Smooth muscle cell (in vitro differentiated cells): ENCODE measurements at regions not wholly inside any gene's neighbourhood (a gene's known extent, or its start where the extent isn't known, plus 50 kb on each side); places are given as distances from the start of the nearest gene placed in this dataset.

ENCODE experiments used
- DNase-seq: peaks from one replicate; lab custom pipeline; 2025; ENCODE audit not compliant: unreplicated experiment; lab: John Stamatoyannopoulos, UW
- H2AFZ ChIP-seq: fragments of 200-600 bp; sonication (generic); 2 replicates; pipeline ENCODE4 v1.6.0; 2016; ENCODE audit warnings: antibody characterized with exemption, low read depth, mild to moderate bottlenecking
- H3F3A ChIP-seq: fragments of 200-600 bp; sonication (generic); 2 replicates; pipeline ENCODE4 v1.6.0; 2017; ENCODE audit warnings: antibody characterized with exemption, low read depth
- H3K27ac ChIP-seq: fragments of 200-600 bp; sonication (generic); 2 replicates; pipeline ENCODE4 v1.5.1; 2016; ENCODE audit warnings: low read depth, mild to moderate bottlenecking
- H3K27me3 ChIP-seq: fragments of 200-600 bp; sonication (generic); 2 replicates; pipeline ENCODE4 v1.6.1; 2016; ENCODE audit warnings: low read depth, mild to moderate bottlenecking
- H3K36me3 ChIP-seq: fragments of 200-600 bp; sonication (generic); 2 replicates; pipeline ENCODE4 v1.5.1; 2016; ENCODE audit warnings: low read depth
- H3K4me1 ChIP-seq: fragments of 200-600 bp; sonication (generic); 2 replicates; pipeline ENCODE4 v1.5.1; 2016; ENCODE audit warnings: low read depth
- H3K4me2 ChIP-seq: fragments of 200-600 bp; sonication (generic); 2 replicates; pipeline ENCODE4 v1.6.0; 2016; ENCODE audit warnings: mild to moderate bottlenecking
- H3K4me3 ChIP-seq: fragments of 200-600 bp; sonication (generic); 2 replicates; pipeline ENCODE4 v1.5.1; 2016; ENCODE audit warnings: mild to moderate bottlenecking
- H3K79me2 ChIP-seq: fragments of 200-600 bp; sonication (generic); 2 replicates; pipeline ENCODE4 v1.6.0; 2016; ENCODE audit warnings: low read depth, mild to moderate bottlenecking
- H3K9ac ChIP-seq: fragments of 200-600 bp; sonication (generic); 2 replicates; pipeline ENCODE4 v1.6.0; 2016; ENCODE audit warnings: low read depth
- H3K9me3 ChIP-seq: fragments of 200-600 bp; sonication (generic); replicated peaks from 2 replicates; pipeline ENCODE4 v1.5.1; 2016; ENCODE audit warnings: low read depth
- H4K20me1 ChIP-seq: fragments of 200-600 bp; sonication (generic); 2 replicates; pipeline ENCODE4 v1.6.0; 2016; ENCODE audit warnings: low read depth
- CTCF ChIP-seq: fragments of 200-600 bp; sonication (generic); IDR thresholded peaks from 2 replicates; pipeline ENCODE4 v1.5.1; 2017; ENCODE audit warnings: borderline replicate concordance, mild to moderate bottlenecking, antibody characterized with exemption; ENCODE audit not compliant: insufficient read depth, poor library complexity, severe bottlenecking
- WGBS: methylation state at CpG from one replicate; pipeline ENCODE4 v1.1.7; 2016; ENCODE audit warnings: low lambda C conversion rate; 5-methylcytosine and 5-hydroxymethylcytosine counted together

DNA sequence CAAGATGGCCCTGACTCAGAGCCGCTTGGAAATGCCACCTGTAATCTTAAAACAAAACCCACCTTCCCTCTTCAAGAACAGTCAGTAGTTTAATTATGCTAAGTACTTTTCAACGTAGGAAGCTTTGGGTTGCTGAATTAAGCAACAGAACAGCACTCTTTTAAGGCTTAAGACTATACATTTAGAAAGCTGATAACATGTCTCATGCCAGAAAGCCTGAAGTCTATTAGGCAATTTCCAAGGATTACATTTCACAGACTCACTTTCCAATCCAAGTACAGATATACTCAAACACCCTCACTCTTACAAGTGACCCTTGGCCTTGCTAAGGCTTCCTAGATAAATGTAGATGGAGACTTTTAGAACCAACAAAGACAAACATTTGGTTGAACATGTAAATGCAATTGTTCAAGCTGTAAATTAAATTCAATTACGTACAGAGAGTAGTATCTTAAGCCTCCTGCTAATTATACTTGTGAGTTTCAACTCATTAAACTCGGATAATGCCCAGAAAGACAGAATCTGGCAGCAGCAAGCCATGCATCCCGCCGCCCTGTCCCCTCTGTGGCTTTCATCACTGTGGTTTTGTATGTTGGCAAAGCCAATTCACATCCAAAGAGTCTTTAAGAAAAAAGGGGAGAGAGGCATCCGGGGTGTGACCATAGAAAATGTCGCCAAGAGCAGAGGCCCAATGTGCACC is 283.1 kb upstream of the NRP1 start:
- WGBS, result 38% methylated on average over 8 of the region's 8 CpGs
- Histone ChIP-seq H3F3A (peaks cover 17% of the 10 kb centered on the region), H2AFZ (no peak overlapping the region), H3K27ac (peak overlapping the region; percentile 32), H3K36me3 (no peaks in the 10 kb centered on the region), H4K20me1 (no peaks in the 10 kb centered on the region), H3K79me2 (no peaks in the 10 kb centered on the region), H3K9me3 (no peaks in the 10 kb centered on the region), H3K27me3 (no peaks in the 10 kb centered on the region), H3K9ac (no peak overlapping the region), H3K4me1 (peaks cover 16% of the 10 kb centered on the region), H3K4me2 (peak overlapping the region; percentile 70), H3K4me3 (no peak overlapping the region)
- DNase-seq, result no peak
- TF ChIP-seq CTCF, result no peak

DNA sequence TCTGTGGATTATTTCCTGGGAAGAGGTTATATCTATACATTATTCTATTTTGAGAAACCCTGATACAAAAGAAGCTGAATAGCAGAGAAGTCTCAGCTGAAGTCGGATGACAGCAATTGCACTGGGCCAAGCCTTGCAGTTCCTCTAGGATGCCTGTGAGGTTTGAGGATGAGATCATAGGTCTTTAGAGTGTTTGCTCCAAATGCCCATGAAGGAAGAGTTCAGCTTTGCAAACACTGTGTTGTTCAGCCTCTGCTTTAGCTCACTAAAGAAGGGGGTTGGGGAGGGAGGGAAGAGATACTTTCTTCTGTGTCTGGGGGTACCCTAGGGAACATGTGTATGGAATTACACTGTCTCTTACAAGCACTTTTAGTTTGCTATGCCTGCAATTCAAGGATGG is 282.5 kb upstream of the NRP1 start:
- no peak for DNase-seq
- Histone ChIP-seq H4K20me1 (no peaks in the 10 kb centered on the region), H3K27ac (peak overlapping the region; percentile 32), H3K4me2 (peak overlapping the region; percentile 70), H3K9ac (no peak overlapping the region), H3K4me1 (peaks cover 16% of the 10 kb centered on the region), H3K79me2 (no peaks in the 10 kb centered on the region), H2AFZ (no peak overlapping the region), H3K36me3 (no peaks in the 10 kb centered on the region), H3K27me3 (no peaks in the 10 kb centered on the region), H3K4me3 (no peak overlapping the region), H3F3A (peaks cover 17% of the 10 kb centered on the region), H3K9me3 (no peaks in the 10 kb centered on the region)
- TF ChIP-seq CTCF, result no peak
- 21% methylated on average over 1 of the region's 1 CpG for WGBS

DNA sequence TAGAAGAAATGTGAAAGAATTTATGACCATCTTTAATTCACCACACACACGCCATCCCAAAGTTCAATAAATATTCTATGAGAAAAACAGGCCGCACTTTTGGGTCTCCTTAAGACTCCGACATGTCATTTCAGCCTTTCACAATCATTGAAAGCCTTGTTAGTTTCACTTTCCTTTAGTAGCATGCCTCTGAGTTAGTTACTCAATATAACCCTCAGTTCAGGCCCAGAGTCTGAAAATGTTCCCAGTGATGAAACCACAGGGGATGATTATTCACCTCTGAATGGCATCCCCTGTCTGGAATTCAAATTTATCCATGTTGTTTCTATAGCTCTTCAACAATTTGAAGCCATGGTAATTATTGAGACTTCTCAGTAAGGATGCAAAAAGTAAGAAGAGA is 278.1 kb upstream of the NRP1 start:
- WGBS, result 76% methylated on average over 3 of the region's 3 CpGs
- Histone ChIP-seq H4K20me1 (no peaks in the 10 kb centered on the region), H2AFZ (no peak overlapping the region), H3K79me2 (no peaks in the 10 kb centered on the region), H3K27me3 (no peaks in the 10 kb centered on the region), H3K9ac (no peak overlapping the region), H3K9me3 (peaks cover 4% of the 10 kb centered on the region), H3K27ac (peak overlapping the region; percentile 25), H3K36me3 (no peaks in the 10 kb centered on the region), H3K4me1 (peaks cover 10% of the 10 kb centered on the region), H3K4me3 (no peak overlapping the region), H3F3A (peaks cover 11% of the 10 kb centered on the region), H3K4me2 (peak overlapping the region; percentile 46)
- no peak for TF ChIP-seq CTCF
- DNase-seq, result no peak

DNA sequence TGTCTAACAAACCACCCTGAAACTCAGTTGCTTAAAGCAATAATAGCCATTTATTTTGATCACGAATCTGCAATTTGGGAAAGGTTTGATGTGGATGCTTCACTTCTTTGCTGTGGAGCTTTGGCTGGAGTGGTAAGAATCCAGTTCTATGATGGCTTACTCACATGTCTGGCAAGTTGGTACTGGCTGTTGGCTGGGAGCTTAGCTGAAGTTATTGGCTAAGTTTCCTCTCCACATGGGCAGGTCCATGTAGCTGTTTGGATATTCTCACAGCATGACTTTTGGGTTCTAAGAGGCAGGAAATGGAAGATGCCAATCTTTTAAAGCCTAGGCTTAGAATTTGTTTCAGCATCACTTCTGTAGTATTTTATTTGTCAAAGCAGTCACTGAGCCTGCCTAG is 277.6 kb upstream of the NRP1 start:
- WGBS, result 94% methylated on average over 1 of the region's 1 CpG
- H3K4me1 ChIP-seq, result peaks cover 6% of the 10 kb centered on the region
- H4K20me1 ChIP-seq, result no peaks in the 10 kb centered on the region
- no peak overlapping the region for H3K9ac ChIP-seq
- no peak for DNase-seq
- no peak for TF ChIP-seq CTCF
- H3K4me2 ChIP-seq, result peak overlapping the region; percentile 46
- H3K79me2 ChIP-seq, result no peaks in the 10 kb centered on the region
- no peaks in the 10 kb centered on the region for H3K27me3 ChIP-seq
- H2AFZ ChIP-seq, result peak overlapping the region; percentile 12
- H3K27ac ChIP-seq, result peak overlapping the region; percentile 25
- H3K9me3 ChIP-seq, result peaks cover 4% of the 10 kb centered on the region
- peaks cover 6% of the 10 kb centered on the region for H3F3A ChIP-seq
- no peak overlapping the region for H3K4me3 ChIP-seq
- no peaks in the 10 kb centered on the region for H3K36me3 ChIP-seq
